ENCODE measurements at regions not wholly inside any gene's neighbourhood (a gene's known extent, or its start where the extent isn't known, plus 50 kb on each side); places are given as distances from the start of the nearest gene placed in this dataset.
"Not testable (repeated sequence)": the region's sequence is repeated elsewhere in the genome, so short reads cannot be mapped to it uniquely, and the experiment has no call there.

- DNase-seq = no peak
These were observed 1217.5 kb downstream of the DIAPH3 start for GRCh38 chr13:58946274-58946673.

GRCh38 chr13:58949646-58950045 is 1214.1 kb downstream of the DIAPH3 start:
- no peak for DNase-seq

GRCh38 chr13:58950911-58951310 is 1212.8 kb downstream of the DIAPH3 start:
- DNase-seq = no peak

- peak; percentile 33 for DNase-seq
These were observed 1210.1 kb downstream of the DIAPH3 start for GRCh38 chr13:58953638-58954037.

- DNase-seq = no peak
These were observed 1208.0 kb downstream of the DIAPH3 start for GRCh38 chr13:58955546-58956385.

- not testable (repeated sequence) for DNase-seq
These were observed 1205.6 kb downstream of the DIAPH3 start for GRCh38 chr13:58958097-58958496.

- no peak for DNase-seq
These were observed 1202.8 kb downstream of the DIAPH3 start for GRCh38 chr13:58960888-58961287.

- DNase-seq = no peak
These were observed 1200.4 kb downstream of the DIAPH3 start for GRCh38 chr13:58963321-58963720.

- DNase-seq = no peak
These were observed 1199.7 kb downstream of the DIAPH3 start for GRCh38 chr13:58964048-58964447.

- DNase-seq = no peak
These were observed 1186.6 kb downstream of the DIAPH3 start for GRCh38 chr13:58977085-58977484.

GRCh38 chr13:58978331-58978730 is 1185.4 kb downstream of the DIAPH3 start:
- DNase-seq = no peak

GRCh38 chr13:58979851-58980250 is 1183.9 kb downstream of the DIAPH3 start:
- DNase-seq = no peak

- no peak for DNase-seq
These were observed 1177.9 kb downstream of the DIAPH3 start for GRCh38 chr13:58985845-58986244.

GRCh38 chr13:58989556-58989955 is 1174.2 kb downstream of the DIAPH3 start:
- DNase-seq = no peak

GRCh38 chr13:58991826-58992477 is 1171.8 kb downstream of the DIAPH3 start:
- no peak for DNase-seq

GRCh38 chr13:58992478-58993042 is 1171.2 kb downstream of the DIAPH3 start:
- no peak for DNase-seq

GRCh38 chr13:58994077-58994476 is 1169.7 kb downstream of the DIAPH3 start:
- DNase-seq = no peak

GRCh38 chr13:58994777-58995176 is 1169.0 kb downstream of the DIAPH3 start:
- no peak for DNase-seq

GRCh38 chr13:58998716-58999115 is 1165.0 kb downstream of the DIAPH3 start:
- DNase-seq = no peak

GRCh38 chr13:58999851-59000250 is 1163.9 kb downstream of the DIAPH3 start:
- DNase-seq = no peak

GRCh38 chr13:59000770-59001169 is 1163.0 kb downstream of the DIAPH3 start:
- DNase-seq = no peak

GRCh38 chr13:59012731-59013130 is 1151.0 kb downstream of the DIAPH3 start:
- no peak for DNase-seq

GRCh38 chr13:59016250-59016649 is 1147.5 kb downstream of the DIAPH3 start:
- no peak for DNase-seq

GRCh38 chr13:59024434-59024833 is 1139.3 kb downstream of the DIAPH3 start:
- DNase-seq = no peak
